GM23338 (cell line): ENCODE measurements at regions not wholly inside any gene's neighbourhood (a gene's known extent, or its start where the extent isn't known, plus 50 kb on each side); places are given as distances from the start of the nearest gene placed in this dataset.

Experiments used
- EZH2 ChIP-seq: fragments of 200-600 bp; sonication (generic); IDR thresholded peaks from one replicate; pipeline ENCODE4 v1.8.0; 2017; ENCODE audit warnings: antibody characterized with exemption, mild to moderate bottlenecking, low read depth; ENCODE audit not compliant: unreplicated experiment
- TF ChIP-seq, protein P1 (sequence below): IDR thresholded peaks from one replicate; pipeline ENCODE4 v1.6.1; 2018; ENCODE audit warnings: antibody characterized with exemption; ENCODE audit not compliant: unreplicated experiment

DNA sequence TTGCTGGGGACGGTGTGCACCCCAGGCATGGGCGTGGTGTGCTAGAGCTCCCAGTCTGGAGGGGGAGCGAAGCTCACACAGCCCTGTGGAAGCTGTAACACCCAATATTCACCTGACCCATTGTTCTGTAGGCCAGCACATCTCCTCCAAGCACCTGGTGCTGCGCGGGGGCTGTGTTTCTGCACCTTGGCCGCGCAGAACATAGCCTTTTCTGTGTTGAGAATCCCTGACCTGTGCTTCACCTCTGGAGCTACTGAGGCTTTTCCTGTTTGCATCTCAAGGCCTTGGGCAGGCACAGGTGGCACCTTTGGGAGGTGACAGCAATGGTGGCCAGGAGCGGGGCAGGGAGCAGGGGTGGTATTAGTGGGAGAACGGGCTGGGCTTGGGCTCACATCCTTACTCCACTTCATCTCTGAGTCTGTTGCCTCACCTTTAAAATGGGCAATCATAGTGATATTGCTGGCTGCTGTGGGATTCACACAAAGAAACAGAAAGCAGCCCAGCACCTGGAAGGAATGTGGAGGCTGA, 343.9 kb upstream of the AJAP1 start:
- TF ChIP-seq EZH2 = no peak
- TF ChIP-seq, protein P1, sequence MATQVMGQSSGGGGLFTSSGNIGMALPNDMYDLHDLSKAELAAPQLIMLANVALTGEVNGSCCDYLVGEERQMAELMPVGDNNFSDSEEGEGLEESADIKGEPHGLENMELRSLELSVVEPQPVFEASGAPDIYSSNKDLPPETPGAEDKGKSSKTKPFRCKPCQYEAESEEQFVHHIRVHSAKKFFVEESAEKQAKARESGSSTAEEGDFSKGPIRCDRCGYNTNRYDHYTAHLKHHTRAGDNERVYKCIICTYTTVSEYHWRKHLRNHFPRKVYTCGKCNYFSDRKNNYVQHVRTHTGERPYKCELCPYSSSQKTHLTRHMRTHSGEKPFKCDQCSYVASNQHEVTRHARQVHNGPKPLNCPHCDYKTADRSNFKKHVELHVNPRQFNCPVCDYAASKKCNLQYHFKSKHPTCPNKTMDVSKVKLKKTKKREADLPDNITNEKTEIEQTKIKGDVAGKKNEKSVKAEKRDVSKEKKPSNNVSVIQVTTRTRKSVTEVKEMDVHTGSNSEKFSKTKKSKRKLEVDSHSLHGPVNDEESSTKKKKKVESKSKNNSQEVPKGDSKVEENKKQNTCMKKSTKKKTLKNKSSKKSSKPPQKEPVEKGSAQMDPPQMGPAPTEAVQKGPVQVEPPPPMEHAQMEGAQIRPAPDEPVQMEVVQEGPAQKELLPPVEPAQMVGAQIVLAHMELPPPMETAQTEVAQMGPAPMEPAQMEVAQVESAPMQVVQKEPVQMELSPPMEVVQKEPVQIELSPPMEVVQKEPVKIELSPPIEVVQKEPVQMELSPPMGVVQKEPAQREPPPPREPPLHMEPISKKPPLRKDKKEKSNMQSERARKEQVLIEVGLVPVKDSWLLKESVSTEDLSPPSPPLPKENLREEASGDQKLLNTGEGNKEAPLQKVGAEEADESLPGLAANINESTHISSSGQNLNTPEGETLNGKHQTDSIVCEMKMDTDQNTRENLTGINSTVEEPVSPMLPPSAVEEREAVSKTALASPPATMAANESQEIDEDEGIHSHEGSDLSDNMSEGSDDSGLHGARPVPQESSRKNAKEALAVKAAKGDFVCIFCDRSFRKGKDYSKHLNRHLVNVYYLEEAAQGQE = no peak
